ENCODE measurements at regions not wholly inside any gene's neighbourhood (a gene's known extent, or its start where the extent isn't known, plus 50 kb on each side); places are given as distances from the start of the nearest gene placed in this dataset.
A peak's percentile ranks its signal among the peaks of the same experiment; 100 is the strongest.

- TF ChIP-seq POLR2A (IDR thresholded peaks at IDR 0.05): no peak
- no peak for TF ChIP-seq CTCF (IDR thresholded peaks at IDR 0.05)
- Histone ChIP-seq H3K27ac (no peak overlapping the region), H3K36me3 (no peaks in the 10 kb centered on the region), H3K27me3 (no peaks in the 10 kb centered on the region), H3K4me3 (no peak overlapping the region), H3K9me3 (no peaks in the 10 kb centered on the region), H3K4me1 (peaks cover 0 to 5% (median under 1%) of the 10 kb centered on the region in 3 donors)
- intact Hi-C loops (cut with DNase I): no loop called here
- DNase-seq: no peak
These were observed 123.3 kb upstream of the CWC22 start for GRCh38 chr2:180130403-180130802.

- Histone ChIP-seq H3K27ac (no peak overlapping the region), H3K4me3 (no peak overlapping the region), H3K9me3 (no peaks in the 10 kb centered on the region), H3K36me3 (no peaks in the 10 kb centered on the region), H3K4me1 (peaks cover 5 to 20% (median 9%) of the 10 kb centered on the region in 3 donors), H3K27me3 (no peaks in the 10 kb centered on the region)
- intact Hi-C loops (cut with DNase I): loop anchor here (10.0 kb wide), 2 partner anchors 1336 to 1586 kb away; no protein-coding TSS in a partner anchor
- TF ChIP-seq POLR2A (IDR thresholded peaks at IDR 0.05): no peak
- TF ChIP-seq CTCF (IDR thresholded peaks at IDR 0.05): no peak
- 81 to 89% methylated on average over 2 of the region's 2 CpGs for WGBS, 2 donors
- no peak for DNase-seq
These were observed 121.8 kb upstream of the CWC22 start for GRCh38 chr2:180128861-180129260.

- TF ChIP-seq CTCF (IDR thresholded peaks at IDR 0.05) (peak; percentile 28 to 61 (median 56)), POLR2A (IDR thresholded peaks at IDR 0.05) (no peak)
- WGBS, 2 donors: 22 to 26% methylated on average over 13 of the region's 13 CpGs
These were observed 118.3 kb upstream of the CWC22 start for GRCh38 chr2:180125245-180125962.

GRCh38 chr2:180124273-180125139, 117.4 kb upstream of the CWC22 start:
- no peak overlapping the region for H3K27ac ChIP-seq
- no peaks in the 10 kb centered on the region for H3K36me3 ChIP-seq
- peaks cover 5 to 20% (median 9%) of the 10 kb centered on the region in 3 donors for H3K4me1 ChIP-seq
- no peaks in the 10 kb centered on the region for H3K27me3 ChIP-seq
- no peak overlapping the region for H3K4me3 ChIP-seq
- H3K9me3 ChIP-seq: no peaks in the 10 kb centered on the region
- TF ChIP-seq CTCF (IDR thresholded peaks at IDR 0.05) (peak in 5 of 6 experiments; percentile 22 to 72 (median 56)), POLR2A (IDR thresholded peaks at IDR 0.05) (no peak)
- WGBS, 2 donors: 20% methylated on average over 8 of the region's 8 CpGs
- intact Hi-C loops (cut with DNase I): loop anchor here (10.0 kb wide), 2 partner anchors 1340 to 1590 kb away; no protein-coding TSS in a partner anchor
- no peak for DNase-seq

More at GRCh38 chr2:180125245-180125962, 118.3 kb upstream of the CWC22 start:
- no peaks in the 10 kb centered on the region for H3K9me3 ChIP-seq
- H3K36me3 ChIP-seq: no peaks in the 10 kb centered on the region
- no peaks in the 10 kb centered on the region for H3K27me3 ChIP-seq
- intact Hi-C loops (cut with DNase I): loop anchor here (10.0 kb wide), 2 partner anchors 1339 to 1589 kb away; no protein-coding TSS in a partner anchor
- H3K4me1 ChIP-seq: peaks cover 5 to 20% (median 9%) of the 10 kb centered on the region in 3 donors
- no peak overlapping the region for H3K4me3 ChIP-seq
- H3K27ac ChIP-seq: no peak overlapping the region
- DNase-seq: no peak

- Histone ChIP-seq H3K4me3 (no peak overlapping the region), H3K36me3 (no peaks in the 10 kb centered on the region), H3K27ac (no peak overlapping the region), H3K4me1 (peaks cover 5 to 20% (median 9%) of the 10 kb centered on the region in 3 donors), H3K27me3 (no peaks in the 10 kb centered on the region), H3K9me3 (no peaks in the 10 kb centered on the region)
- 38 to 52% methylated on average over 2 of the region's 2 CpGs for WGBS, 2 donors
- no peak for DNase-seq
- intact Hi-C loops (cut with DNase I): loop anchor here (10.0 kb wide), 2 partner anchors 1342 to 1592 kb away; no protein-coding TSS in a partner anchor
- no peak for TF ChIP-seq CTCF (IDR thresholded peaks at IDR 0.05)
- TF ChIP-seq POLR2A (IDR thresholded peaks at IDR 0.05): no peak
These were observed 115.8 kb upstream of the CWC22 start for GRCh38 chr2:180122874-180123273.
